HepG2 (cell line): ENCODE measurements at regions not wholly inside any gene's neighbourhood (a gene's known extent, or its start where the extent isn't known, plus 50 kb on each side); places are given as distances from the start of the nearest gene placed in this dataset.

ENCODE experiments used
- ARID2 ChIP-seq: sonication (generic); formaldehyde crosslinking; IDR thresholded peaks from 2 replicates; pipeline ENCODE4 v1.8.1; 2022; ENCODE audit warnings: mild to moderate bottlenecking, missing genetic modification reagents, borderline replicate concordance
- CHD4 ChIP-seq: fragments of 200-600 bp; sonication (generic); IDR thresholded peaks from 2 replicates; pipeline ENCODE4 v1.7.0; 2017; ENCODE audit warnings: mild to moderate bottlenecking, low read length, borderline replicate concordance
- CTCF ChIP-seq: sonication (generic); formaldehyde crosslinking; IDR thresholded peaks from 2 replicates; pipeline ENCODE4 v1.5.0; 2020; ENCODE audit warnings: mild to moderate bottlenecking, missing genetic modification reagents, moderate library complexity
- FOXM1 ChIP-seq: sonication (generic); formaldehyde crosslinking; IDR thresholded peaks from 2 replicates; pipeline ENCODE4 v1.5.0; 2020; ENCODE audit warnings: missing genetic modification reagents
- GLMP ChIP-seq: sonication (generic); formaldehyde crosslinking; IDR thresholded peaks from 2 replicates; pipeline ENCODE4 v1.9.0; 2021; ENCODE audit warnings: missing genetic modification reagents, mild to moderate bottlenecking, borderline replicate concordance
- POLR2A ChIP-seq, 2 experiments: IDR thresholded peaks; 2 replicates each; pipeline ENCODE4 v1.6.1; 2011; ENCODE audit warnings: low read depth in 2 of 2, low read length in 2 of 2, mild to moderate bottlenecking in 1 of 2, moderate library complexity in 1 of 2; ENCODE audit not compliant: insufficient read depth in 1 of 2
- TF ChIP-seq, protein P1 (sequence below): sonication (generic); formaldehyde crosslinking; IDR thresholded peaks from 2 replicates; pipeline ENCODE4 v1.9.0; 2021; ENCODE audit warnings: missing genetic modification reagents, borderline replicate concordance
- TF ChIP-seq, protein P2 (sequence below): sonication (generic); formaldehyde crosslinking; conservative IDR thresholded peaks from 2 replicates; pipeline ENCODE4 v1.4.0; 2020; ENCODE audit warnings: missing genetic modification reagents

- TF ChIP-seq, protein P1, sequence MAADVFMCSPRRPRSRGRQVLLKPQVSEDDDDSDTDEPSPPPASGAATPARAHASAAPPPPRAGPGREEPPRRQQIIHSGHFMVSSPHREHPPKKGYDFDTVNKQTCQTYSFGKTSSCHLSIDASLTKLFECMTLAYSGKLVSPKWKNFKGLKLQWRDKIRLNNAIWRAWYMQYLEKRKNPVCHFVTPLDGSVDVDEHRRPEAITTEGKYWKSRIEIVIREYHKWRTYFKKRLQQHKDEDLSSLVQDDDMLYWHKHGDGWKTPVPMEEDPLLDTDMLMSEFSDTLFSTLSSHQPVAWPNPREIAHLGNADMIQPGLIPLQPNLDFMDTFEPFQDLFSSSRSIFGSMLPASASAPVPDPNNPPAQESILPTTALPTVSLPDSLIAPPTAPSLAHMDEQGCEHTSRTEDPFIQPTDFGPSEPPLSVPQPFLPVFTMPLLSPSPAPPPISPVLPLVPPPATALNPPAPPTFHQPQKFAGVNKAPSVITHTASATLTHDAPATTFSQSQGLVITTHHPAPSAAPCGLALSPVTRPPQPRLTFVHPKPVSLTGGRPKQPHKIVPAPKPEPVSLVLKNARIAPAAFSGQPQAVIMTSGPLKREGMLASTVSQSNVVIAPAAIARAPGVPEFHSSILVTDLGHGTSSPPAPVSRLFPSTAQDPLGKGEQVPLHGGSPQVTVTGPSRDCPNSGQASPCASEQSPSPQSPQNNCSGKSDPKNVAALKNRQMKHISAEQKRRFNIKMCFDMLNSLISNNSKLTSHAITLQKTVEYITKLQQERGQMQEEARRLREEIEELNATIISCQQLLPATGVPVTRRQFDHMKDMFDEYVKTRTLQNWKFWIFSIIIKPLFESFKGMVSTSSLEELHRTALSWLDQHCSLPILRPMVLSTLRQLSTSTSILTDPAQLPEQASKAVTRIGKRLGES (CRISPR knock-in tag), result no peak
- no peak for TF ChIP-seq POLR2A (IDR thresholded peaks at IDR 0.05; ENCODE audit: insufficient read depth in 1 of 2, low read depth in 2 of 2, low read length in 2 of 2)
- TF ChIP-seq GLMP, result no peak
- TF ChIP-seq CTCF (CRISPR knock-in tag), result no peak
- no peak for TF ChIP-seq FOXM1 (CRISPR knock-in tag)
- TF ChIP-seq, protein P2, sequence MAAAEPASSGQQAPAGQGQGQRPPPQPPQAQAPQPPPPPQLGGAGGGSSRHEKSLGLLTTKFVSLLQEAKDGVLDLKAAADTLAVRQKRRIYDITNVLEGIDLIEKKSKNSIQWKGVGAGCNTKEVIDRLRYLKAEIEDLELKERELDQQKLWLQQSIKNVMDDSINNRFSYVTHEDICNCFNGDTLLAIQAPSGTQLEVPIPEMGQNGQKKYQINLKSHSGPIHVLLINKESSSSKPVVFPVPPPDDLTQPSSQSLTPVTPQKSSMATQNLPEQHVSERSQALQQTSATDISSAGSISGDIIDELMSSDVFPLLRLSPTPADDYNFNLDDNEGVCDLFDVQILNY, result no peak
- no peak for TF ChIP-seq CHD4
- no peak for TF ChIP-seq ARID2 (CRISPR knock-in tag)
These were observed 96.0 kb upstream of the CASZ1 start for GRCh38 chr1:10892138-10893065.
